ENCODE measurements at regions not wholly inside any gene's neighbourhood (a gene's known extent, or its start where the extent isn't known, plus 50 kb on each side); places are given as distances from the start of the nearest gene placed in this dataset.

DNA sequence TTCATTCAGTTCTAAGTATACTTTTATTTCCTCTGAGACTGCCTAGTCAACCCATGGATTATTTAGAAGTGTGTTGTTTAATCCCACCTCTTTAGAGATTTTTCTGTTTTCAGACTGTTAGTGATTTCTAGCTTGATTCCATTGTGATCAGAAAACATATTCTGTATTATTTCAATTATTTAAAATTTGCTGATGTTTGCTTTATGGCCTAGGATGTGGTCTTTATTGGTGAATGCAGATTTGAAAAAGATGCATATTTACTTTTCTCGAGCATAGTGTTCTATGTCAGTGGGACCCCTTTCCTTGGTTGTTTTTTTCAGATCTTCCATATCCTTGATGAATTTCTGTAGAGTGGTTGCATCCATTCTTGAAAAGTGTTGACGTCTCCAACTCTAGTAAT is 487.2 kb upstream of the HS6ST1 start:
- TF ChIP-seq, protein P1, sequence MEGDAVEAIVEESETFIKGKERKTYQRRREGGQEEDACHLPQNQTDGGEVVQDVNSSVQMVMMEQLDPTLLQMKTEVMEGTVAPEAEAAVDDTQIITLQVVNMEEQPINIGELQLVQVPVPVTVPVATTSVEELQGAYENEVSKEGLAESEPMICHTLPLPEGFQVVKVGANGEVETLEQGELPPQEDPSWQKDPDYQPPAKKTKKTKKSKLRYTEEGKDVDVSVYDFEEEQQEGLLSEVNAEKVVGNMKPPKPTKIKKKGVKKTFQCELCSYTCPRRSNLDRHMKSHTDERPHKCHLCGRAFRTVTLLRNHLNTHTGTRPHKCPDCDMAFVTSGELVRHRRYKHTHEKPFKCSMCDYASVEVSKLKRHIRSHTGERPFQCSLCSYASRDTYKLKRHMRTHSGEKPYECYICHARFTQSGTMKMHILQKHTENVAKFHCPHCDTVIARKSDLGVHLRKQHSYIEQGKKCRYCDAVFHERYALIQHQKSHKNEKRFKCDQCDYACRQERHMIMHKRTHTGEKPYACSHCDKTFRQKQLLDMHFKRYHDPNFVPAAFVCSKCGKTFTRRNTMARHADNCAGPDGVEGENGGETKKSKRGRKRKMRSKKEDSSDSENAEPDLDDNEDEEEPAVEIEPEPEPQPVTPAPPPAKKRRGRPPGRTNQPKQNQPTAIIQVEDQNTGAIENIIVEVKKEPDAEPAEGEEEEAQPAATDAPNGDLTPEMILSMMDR (IDR thresholded peaks at IDR 0.05; ENCODE audit: insufficient read depth, low read length): no peak
- H3K4me3 ChIP-seq (ENCODE audit: low read depth, low read length): no peak overlapping the region
- DNase-seq (ENCODE audit: low read depth): no peak

GRCh38 chr2:128807317-128807716 is 488.6 kb upstream of the HS6ST1 start:
- TF ChIP-seq, protein P1 (IDR thresholded peaks at IDR 0.05; ENCODE audit: insufficient read depth, low read length): no peak
- no peak for DNase-seq (ENCODE audit: low read depth)
- H3K4me3 ChIP-seq (ENCODE audit: low read depth, low read length): no peak overlapping the region

- H3K4me3 ChIP-seq (ENCODE audit: low read depth, low read length): no peak overlapping the region
- TF ChIP-seq, protein P1 (IDR thresholded peaks at IDR 0.05; ENCODE audit: insufficient read depth, low read length): no peak
- DNase-seq (ENCODE audit: low read depth): peak; percentile 10
Observed at GRCh38 chr2:128808462-128809258, 490.0 kb upstream of the HS6ST1 start.

DNA sequence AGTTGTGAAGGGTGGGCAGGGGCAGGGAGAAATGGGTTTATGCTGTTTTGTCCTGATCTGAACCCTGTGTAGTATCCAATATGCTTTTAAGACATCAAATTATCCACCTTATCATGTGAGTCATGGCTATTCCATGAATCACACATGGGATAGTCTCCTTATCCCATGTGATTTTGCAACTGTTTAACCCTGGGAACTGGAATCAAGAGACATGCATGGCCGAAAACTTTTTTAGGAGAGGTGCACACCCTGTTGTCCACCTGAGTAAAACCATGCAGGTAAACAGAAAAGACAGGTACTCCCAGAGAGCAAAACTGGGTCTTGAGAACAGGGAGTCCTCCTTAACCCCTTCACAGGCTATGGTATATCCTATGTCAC is 490.6 kb upstream of the HS6ST1 start:
- DNase-seq (ENCODE audit: low read depth): peak; percentile 0
- TF ChIP-seq, protein P1 (IDR thresholded peaks at IDR 0.05; ENCODE audit: insufficient read depth, low read length): no peak
- no peak overlapping the region for H3K4me3 ChIP-seq (ENCODE audit: low read depth, low read length)

- TF ChIP-seq, protein P1 (IDR thresholded peaks at IDR 0.05; ENCODE audit: insufficient read depth, low read length): no peak
- H3K4me3 ChIP-seq (ENCODE audit: low read depth, low read length): no peak overlapping the region
- DNase-seq (ENCODE audit: low read depth): no peak
Observed at GRCh38 chr2:128809880-128810279, 491.2 kb upstream of the HS6ST1 start.

GRCh38 chr2:128812183-128812940 is 493.7 kb upstream of the HS6ST1 start:
- no peak overlapping the region for H3K4me3 ChIP-seq (ENCODE audit: low read depth, low read length)
- DNase-seq (ENCODE audit: low read depth): no peak
- TF ChIP-seq, protein P1 (IDR thresholded peaks at IDR 0.05; ENCODE audit: insufficient read depth, low read length): no peak

Data from fibroblast of the aortic adventitia (primary cell).